IMR-90 (cell line): ENCODE measurements at regions not wholly inside any gene's neighbourhood (a gene's known extent, or its start where the extent isn't known, plus 50 kb on each side); places are given as distances from the start of the nearest gene placed in this dataset.
A peak's percentile ranks its signal among the peaks of the same experiment; 100 is the strongest.

Experiments
- ATAC-seq: fragments of 200-7000 bp; cut with Tn5 transposase; 2 replicates; pipeline ENCODE4 v1.9.1; 2020; ENCODE audit warnings: low read depth, mild to moderate bottlenecking, moderate library complexity
- BruUV-seq: library from RNA; stranded (reverse); fragments of 400-500 nt; replicated peaks from 2 replicates; lab custom pipeline; 2021; lab: Mats Ljungman, UMichigan
- CTCF ChIA-PET: fragments of 300-600 bp; formaldehyde crosslinking; extraction: SDS; loops from one replicate; lab custom pipeline; 2021; ENCODE audit warnings: antibody characterized with exemption; lab: Yijun Ruan, JAX
- POLR2A ChIA-PET: fragments of 300-600 bp; sonication (Branson Sonifier 250); formaldehyde crosslinking; loops from one replicate; lab custom pipeline; 2022; ENCODE audit warnings: antibody characterized with exemption; ENCODE audit not compliant: unreplicated experiment; lab: Charles Lee
- DNase-seq: peaks from one replicate; pipeline ENCODE4 v3.0.0; 2013
- H2AFZ ChIP-seq: replicated peaks from 2 replicates; pipeline ENCODE3; 2013; ENCODE audit warnings: low read length, mild to moderate bottlenecking; ENCODE audit not compliant: poor library complexity
- H2AK5ac ChIP-seq: 2 replicates; pipeline ENCODE4 v1.6.1; 2013; ENCODE audit warnings: low read depth, low read length, inconsistent platforms
- H2AK9ac ChIP-seq: replicated peaks from 2 replicates; pipeline ENCODE3; 2013; ENCODE audit warnings: mild to moderate bottlenecking, low read depth, low read length, moderate library complexity; ENCODE audit not compliant: poor library complexity
- H2BK120ac ChIP-seq: 2 replicates; pipeline ENCODE4 v1.6.1; 2013; ENCODE audit warnings: low read depth, low read length, inconsistent platforms
- H2BK15ac ChIP-seq: 3 replicates; pipeline ENCODE4 v1.6.1; 2013; ENCODE audit warnings: low read depth, low read length, inconsistent platforms
- H2BK20ac ChIP-seq: 2 replicates; pipeline ENCODE4 v1.6.1; 2013; ENCODE audit warnings: low read depth, mild to moderate bottlenecking, inconsistent platforms, low read length, moderate library complexity
- H2BK5ac ChIP-seq: 2 replicates; pipeline ENCODE4 v1.6.1; 2013; ENCODE audit warnings: mild to moderate bottlenecking, low read depth, low read length, inconsistent platforms; ENCODE audit not compliant: poor library complexity, severe bottlenecking
- H3K14ac ChIP-seq: replicated peaks from 2 replicates; pipeline ENCODE4 v1.6.1; 2013; ENCODE audit warnings: low read depth, low read length, inconsistent platforms
- H3K18ac ChIP-seq: 2 replicates; pipeline ENCODE4 v1.6.1; 2013; ENCODE audit warnings: low read depth, low read length, control low read depth
- H3K23ac ChIP-seq: 2 replicates; pipeline ENCODE4 v1.6.1; 2013; ENCODE audit warnings: low read depth, low read length, inconsistent platforms
- H3K27ac ChIP-seq: 2 replicates; pipeline ENCODE4 v1.5.1; 2013; ENCODE audit warnings: mild to moderate bottlenecking, control low read depth, low read length; ENCODE audit not compliant: insufficient read depth
- H3K27me3 ChIP-seq: 2 replicates; pipeline ENCODE4 v1.6.1; 2013; ENCODE audit warnings: low read length; ENCODE audit not compliant: control insufficient read depth, insufficient read depth
- H3K36me3 ChIP-seq: 2 replicates; pipeline ENCODE4 v1.6.1; 2013; ENCODE audit warnings: low read length, mixed read lengths; ENCODE audit not compliant: control insufficient read depth, insufficient read depth
- H3K4ac ChIP-seq: 2 replicates; pipeline ENCODE4 v1.6.1; 2013; ENCODE audit warnings: low read depth, low read length, inconsistent platforms
- H3K4me1 ChIP-seq: 2 replicates; pipeline ENCODE4 v1.6.1; 2013; ENCODE audit warnings: low read length, mixed read lengths; ENCODE audit not compliant: control insufficient read depth, insufficient read depth
- H3K4me2 ChIP-seq: 2 replicates; pipeline ENCODE4 v1.6.1; 2013; ENCODE audit warnings: low read depth, mild to moderate bottlenecking, control low read depth, low read length, moderate library complexity
- H3K4me3 ChIP-seq: 2 replicates; pipeline ENCODE4 v1.5.1; 2013; ENCODE audit warnings: low read depth, mild to moderate bottlenecking, control low read depth, low read length, moderate library complexity; ENCODE audit not compliant: insufficient read depth
- H3K56ac ChIP-seq: 2 replicates; pipeline ENCODE4 v1.6.1; 2013; ENCODE audit warnings: low read length, inconsistent platforms; ENCODE audit not compliant: insufficient read depth; ENCODE audit errors: extremely low read depth
- H3K79me1 ChIP-seq, 2 experiments: 2 replicates each; pipeline ENCODE4 v1.6.1; 2013; ENCODE audit warnings: low read length in 2 of 2, inconsistent platforms in 1 of 2, low read depth in 1 of 2
- H3K9ac ChIP-seq: 2 replicates; pipeline ENCODE4 v1.6.1; 2013; ENCODE audit warnings: low read depth, low read length, control low read depth
- H3K9me1 ChIP-seq: 2 replicates; pipeline ENCODE4 v1.6.1; 2013; ENCODE audit warnings: low read length, inconsistent platforms; ENCODE audit not compliant: insufficient read depth
- H3K9me3 ChIP-seq: 2 replicates; pipeline ENCODE4 v1.6.1; 2013; ENCODE audit warnings: low read length; ENCODE audit not compliant: control insufficient read depth, insufficient read depth
- H4K20me1 ChIP-seq: 2 replicates; pipeline ENCODE4 v1.6.1; 2013; ENCODE audit warnings: low read length, inconsistent platforms; ENCODE audit not compliant: insufficient read depth
- H4K5ac ChIP-seq: 2 replicates; pipeline ENCODE4 v1.6.1; 2013; ENCODE audit warnings: mild to moderate bottlenecking, low read depth, low read length, control low read depth
- H4K8ac ChIP-seq, 2 experiments: 2 replicates each; pipeline ENCODE4 v1.6.1; 2013; ENCODE audit warnings: low read depth in 2 of 2, low read length in 2 of 2, control low read depth in 1 of 2, inconsistent platforms in 1 of 2
- H4K91ac ChIP-seq: 2 replicates; pipeline ENCODE4 v1.6.1; 2013; ENCODE audit warnings: low read depth, low read length, inconsistent platforms; ENCODE audit not compliant: insufficient read depth
- CEBPB ChIP-seq: IDR thresholded peaks from 2 replicates; pipeline ENCODE4 v1.6.1; 2012; ENCODE audit warnings: low read depth, low read length, improper control_type of control experiment
- MXI1 ChIP-seq: IDR thresholded peaks from 2 replicates; pipeline ENCODE4 v1.6.1; 2012; ENCODE audit warnings: low read depth, mild to moderate bottlenecking, low read length, moderate library complexity, borderline replicate concordance
- RAD21 ChIP-seq: IDR thresholded peaks from 2 replicates; pipeline ENCODE4 v1.6.1; 2012; ENCODE audit warnings: low read length, improper control_type of control experiment
- WGBS, 2 experiments: methylation state at CpG; one replicate each; pipeline versions ENCODE4 v1.1.5 to v1.1.7; 2013; ENCODE audit warnings: missing lambda C conversion rate in 2 of 2; ENCODE audit not compliant: insufficient read length in 1 of 2; ENCODE audit errors: extremely low coverage in 2 of 2; 5-methylcytosine and 5-hydroxymethylcytosine counted together
- dilution Hi-C: fragments of 300-500 bp; cut with HindIII; formaldehyde crosslinking; loops from one replicate; pipeline ENCODE4 v1.14.3; 2018; ENCODE audit warnings: low sequenced_read_pairs; ENCODE audit not compliant: unreplicated experiment
- in situ Hi-C: fragments of 300-500 bp; cut with MboI; formaldehyde crosslinking; loops from 3 replicates; pipeline ENCODE4 v1.14.3; 2019; ENCODE audit warnings: low sequenced_read_pairs, inconsistent platforms, mixed read lengths
- intact Hi-C: fragments of 100-400 bp; cut with micrococcal nuclease; formaldehyde crosslinking; loops from 2 replicates; pipeline ENCODE4 v1.10.0; 2022

DNA sequence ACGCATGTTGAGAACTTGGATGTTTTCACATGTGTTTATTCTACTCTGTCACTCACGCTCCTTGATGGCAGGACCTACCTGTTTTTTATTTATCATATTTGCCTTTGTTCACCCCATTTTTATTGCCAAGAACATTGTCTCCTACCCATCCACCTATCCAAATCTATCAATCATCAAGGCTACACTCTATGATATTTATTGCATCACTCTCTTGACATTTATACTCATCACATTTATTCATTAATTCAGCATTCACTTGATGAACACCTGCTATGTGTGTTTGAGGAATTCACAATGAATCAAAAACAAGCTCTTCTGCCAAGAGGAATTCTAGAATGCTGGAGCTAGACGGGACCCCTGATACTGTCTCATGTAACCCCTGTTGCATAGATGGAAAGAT is 94.5 kb upstream of the ZNF469 start:
- no peak overlapping the region for H2BK120ac ChIP-seq
- peaks cover 3% of the 10 kb centered on the region for H3K4me1 ChIP-seq
- no peaks in the 10 kb centered on the region for H3K79me1 ChIP-seq
- no peaks in the 10 kb centered on the region for H4K20me1 ChIP-seq
- TF ChIP-seq RAD21 = no peak
- peak; percentile 50 for TF ChIP-seq CEBPB
- TF ChIP-seq MXI1 = no peak
- no TSS peak for BruUV-seq
- H3K14ac ChIP-seq = no peak overlapping the region
- H3K36me3 ChIP-seq = no peaks in the 10 kb centered on the region
- H3K4me2 ChIP-seq = no peak overlapping the region
- no peak overlapping the region for H2AFZ ChIP-seq
- no peak overlapping the region for H3K4ac ChIP-seq
- DNase-seq = no peak
- in situ Hi-C loops (no loop called here), intact Hi-C loops (no loop called here), dilution Hi-C loops (no loop called here)
- no peak overlapping the region for H3K4me3 ChIP-seq
- no peaks in the 10 kb centered on the region for H3K27me3 ChIP-seq
- H3K56ac ChIP-seq = no peak overlapping the region
- H3K9me1 ChIP-seq = no peaks in the 10 kb centered on the region; the same call in 1 of the 2 replicates
- no peak overlapping the region for H2BK5ac ChIP-seq
- H3K9ac ChIP-seq = no peak overlapping the region
- 0 out of 2 replicates have a peak overlapping the region, but pooled peaks have one; percentile 2 for H2AK5ac ChIP-seq
- no peak overlapping the region for H3K23ac ChIP-seq
- no peak overlapping the region for H3K27ac ChIP-seq
- H3K18ac ChIP-seq = no peak overlapping the region
- peaks cover 14% of the 10 kb centered on the region for H3K9me3 ChIP-seq
- H2AK9ac ChIP-seq = no peak overlapping the region
- no peak overlapping the region for H4K5ac ChIP-seq
- H2BK15ac ChIP-seq = no peak overlapping the region
- H4K91ac ChIP-seq = no peak overlapping the region
- 100% methylated on average over 2 of the region's 3 CpGs; no CpG with 5 or more reads in 1 of the 2 experiments for WGBS, 2 experiments
- no peak overlapping the region for H4K8ac ChIP-seq
- no peak for ATAC-seq
- ChIA-PET POLR2A (no interaction called here), CTCF (no interaction called here)
- H2BK20ac ChIP-seq = no peak overlapping the region
